Transverse colon (tissue), 4 donors: ENCODE measurements at regions not wholly inside any gene's neighbourhood (a gene's known extent, or its start where the extent isn't known, plus 50 kb on each side); places are given as distances from the start of the nearest gene placed in this dataset.

Source experiments
- DNase-seq: peaks from one replicate; pipeline ENCODE4 v3.0.0-alpha.2; 2019
- H3K27ac ChIP-seq, 4 donors: fragments of 200-600 bp; sonication (generic); 2 replicates each; pipeline ENCODE4 v1.5.1; 2016 to 2018; ENCODE audit warnings: inconsistent platforms in 4 of 4
- H3K27me3 ChIP-seq: fragments of 200-600 bp; sonication (generic); 2 replicates; pipeline ENCODE4 v1.5.1; 2017; ENCODE audit warnings: inconsistent platforms
- H3K36me3 ChIP-seq, 4 donors: fragments of 200-600 bp; sonication (generic); 2 replicates each; pipeline ENCODE4 v1.5.1; 2017 to 2019; ENCODE audit warnings: inconsistent platforms in 4 of 4
- H3K4me1 ChIP-seq, 4 donors: fragments of 200-600 bp; sonication (generic); 2 replicates each; pipeline ENCODE4 v1.5.1; 2017 to 2020; ENCODE audit warnings: inconsistent platforms in 4 of 4
- H3K4me3 ChIP-seq, 4 donors: fragments of 200-600 bp; sonication (generic); 1 replicate in 1 of 4; 2 replicates in 3 of 4; pipeline versions ENCODE4 v1.5.1 to v1.6.1; 2017 to 2019; ENCODE audit warnings: inconsistent platforms in 4 of 4
- H3K9me3 ChIP-seq, 2 donors: fragments of 200-600 bp; sonication (generic); 2 replicates each; pipeline ENCODE4 v1.5.1; 2017 to 2019; ENCODE audit warnings: inconsistent platforms in 2 of 2
- CTCF ChIP-seq, 5 experiments: fragments of 200-600 bp in 3 of 5; fragments of 450-650 bp in 2 of 5; sonication (generic) in 3 of 5; IDR thresholded peaks; 1 replicate in 2 of 5; 2 replicates in 3 of 5; pipeline ENCODE4 v1.5.1; 2016 to 2017; ENCODE audit warnings: antibody characterized with exemption in 5 of 5, inconsistent platforms in 3 of 5, mild to moderate bottlenecking in 2 of 5, moderate library complexity in 1 of 5
- EP300 ChIP-seq: sonication (generic); formaldehyde crosslinking; IDR thresholded peaks from one replicate; pipeline ENCODE4 v1.6.1; 2017; ENCODE audit warnings: antibody characterized with exemption, low read depth
- POLR2A ChIP-seq: fragments of 450-650 bp; IDR thresholded peaks from one replicate; pipeline ENCODE4 v1.6.1; 2016; ENCODE audit warnings: antibody characterized with exemption, mild to moderate bottlenecking, moderate library complexity
- POLR2AphosphoS5 ChIP-seq, 3 donors: sonication (generic); formaldehyde crosslinking; IDR thresholded peaks; one replicate each; pipeline ENCODE4 v1.6.1; 2016; ENCODE audit warnings: antibody characterized with exemption in 3 of 3
- WGBS, 2 donors: methylation state at CpG; one replicate each; pipeline ENCODE4 v1.1.5; 2018; ENCODE audit warnings: low coverage in 1 of 2; 5-methylcytosine and 5-hydroxymethylcytosine counted together
- in situ Hi-C, 4 donors: fragments of 200-750 bp; cut with MboI; loops; one replicate each; pipeline versions ENCODE4 v1.15.0 to v1.15.1; 2017; ENCODE audit warnings: low sequenced_read_pairs in 3 of 4, low pct_ligation_motif_present in 1 of 4, low pct_unique_long_range_greater_than_20kb in 1 of 4
- intact Hi-C: fragments of 100-400 bp; cut with DNase I; formaldehyde crosslinking; loops from one replicate; pipeline ENCODE4 v1.15.1; 2023; ENCODE audit warnings: low total_unique reads

DNA sequence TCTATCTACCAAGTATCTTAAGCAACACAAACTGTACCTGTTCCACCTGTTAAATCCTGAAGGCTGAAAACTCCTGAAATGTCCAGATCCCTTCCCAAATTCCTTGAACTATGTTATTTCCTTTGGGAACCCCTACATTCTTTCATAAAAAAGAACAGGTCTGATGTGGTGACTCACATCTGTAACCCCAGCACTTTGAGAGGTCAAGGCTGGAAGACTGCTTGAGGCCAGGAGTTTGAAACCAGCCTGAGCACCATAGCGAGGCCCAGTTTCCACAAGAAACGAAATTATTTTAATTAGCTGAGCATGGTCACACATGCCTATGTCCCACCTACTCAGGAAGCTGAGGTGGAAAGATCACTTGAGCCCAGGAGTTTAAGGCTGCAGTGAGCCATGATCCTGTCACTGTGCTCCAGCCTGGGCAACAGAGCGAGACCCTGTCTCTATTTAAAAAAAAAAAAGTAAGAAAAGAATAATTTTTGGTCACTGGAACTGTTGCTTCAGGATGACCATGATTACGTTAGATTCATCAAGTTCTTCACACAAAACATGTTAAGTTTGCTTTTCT is 84.3 kb downstream of the PHLDA1 start:
- Histone ChIP-seq H3K27ac (no peak overlapping the region), H3K4me1 (peaks cover 4 to 25% (median 8%) of the 10 kb centered on the region in 4 donors), H3K36me3 (no peaks in the 10 kb centered on the region), H3K4me3 (no peak overlapping the region), H3K9me3 (no peaks in the 10 kb centered on the region), H3K27me3 (no peaks in the 10 kb centered on the region)
- in situ Hi-C loops, result no loop called here
- DNase-seq, result no peak
- intact Hi-C loops, result no loop called here
- TF ChIP-seq CTCF (IDR thresholded peaks at IDR 0.05) (no peak), POLR2A (no peak), EP300 (no peak), POLR2AphosphoS5 (IDR thresholded peaks at IDR 0.05) (no peak)
- WGBS, 2 donors, result 87% methylated on average over 3 to 4 of the region's 4 CpGs

GRCh38 chr12:75945581-75945980 is 86.0 kb downstream of the PHLDA1 start:
- DNase-seq, result no peak
- no peaks in the 10 kb centered on the region for H3K9me3 ChIP-seq
- no peak overlapping the region for H3K4me3 ChIP-seq
- WGBS, 2 donors, result 93% methylated on average over 4 of the region's 4 CpGs
- H3K4me1 ChIP-seq, result peaks cover 4 to 13% (median 6%) of the 10 kb centered on the region in 4 donors
- intact Hi-C loops (no loop called here), in situ Hi-C loops (no loop called here)
- TF ChIP-seq POLR2AphosphoS5 (IDR thresholded peaks at IDR 0.05) (no peak), POLR2A (no peak), EP300 (no peak), CTCF (IDR thresholded peaks at IDR 0.05) (no peak)
- peak overlapping the region in 1 of 4 donors; percentile 75 for H3K27ac ChIP-seq
- no peaks in the 10 kb centered on the region for H3K36me3 ChIP-seq
- no peaks in the 10 kb centered on the region for H3K27me3 ChIP-seq

DNA sequence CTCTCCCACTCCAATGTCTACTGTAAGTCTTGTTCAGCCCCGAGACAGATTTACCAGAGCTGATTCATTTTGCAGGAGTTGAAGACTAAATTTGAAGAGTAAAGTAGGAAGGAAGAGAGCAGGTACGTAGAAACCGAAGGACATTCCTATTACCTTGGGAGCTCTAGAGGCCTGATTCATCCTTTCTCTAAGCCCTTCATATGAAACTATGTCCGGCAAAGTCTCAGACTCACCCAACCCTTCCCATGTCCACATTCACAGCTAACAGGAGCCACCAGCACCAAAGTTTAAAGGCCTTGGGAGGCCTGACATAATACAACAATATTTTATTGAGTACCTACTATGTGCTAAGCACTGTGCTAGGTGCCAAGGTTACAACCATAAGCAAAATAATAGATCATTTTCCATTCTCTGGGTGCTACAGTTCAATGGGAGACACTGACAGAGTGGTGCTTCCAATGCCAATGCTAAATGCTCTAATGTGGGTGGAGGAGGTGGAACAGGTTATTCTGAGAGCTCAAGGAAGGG is 86.6 kb downstream of the PHLDA1 start:
- DNase-seq, result no peak
- H3K9me3 ChIP-seq, result no peaks in the 10 kb centered on the region
- no peak overlapping the region for H3K4me3 ChIP-seq
- H3K27ac ChIP-seq, result peak overlapping the region; percentile 46 to 75 (median 68)
- peaks cover 4 to 13% (median 6%) of the 10 kb centered on the region in 4 donors for H3K4me1 ChIP-seq
- 78 to 87% methylated on average over 3 to 4 of the region's 4 CpGs for WGBS, 2 donors
- H3K27me3 ChIP-seq, result no peaks in the 10 kb centered on the region
- no peak for TF ChIP-seq POLR2A
- TF ChIP-seq CTCF (IDR thresholded peaks at IDR 0.05), result no peak
- TF ChIP-seq POLR2AphosphoS5 (IDR thresholded peaks at IDR 0.05), result no peak
- TF ChIP-seq EP300, result no peak
- no peaks in the 10 kb centered on the region for H3K36me3 ChIP-seq
- intact Hi-C loops (no loop called here), in situ Hi-C loops (no loop called here)

DNA sequence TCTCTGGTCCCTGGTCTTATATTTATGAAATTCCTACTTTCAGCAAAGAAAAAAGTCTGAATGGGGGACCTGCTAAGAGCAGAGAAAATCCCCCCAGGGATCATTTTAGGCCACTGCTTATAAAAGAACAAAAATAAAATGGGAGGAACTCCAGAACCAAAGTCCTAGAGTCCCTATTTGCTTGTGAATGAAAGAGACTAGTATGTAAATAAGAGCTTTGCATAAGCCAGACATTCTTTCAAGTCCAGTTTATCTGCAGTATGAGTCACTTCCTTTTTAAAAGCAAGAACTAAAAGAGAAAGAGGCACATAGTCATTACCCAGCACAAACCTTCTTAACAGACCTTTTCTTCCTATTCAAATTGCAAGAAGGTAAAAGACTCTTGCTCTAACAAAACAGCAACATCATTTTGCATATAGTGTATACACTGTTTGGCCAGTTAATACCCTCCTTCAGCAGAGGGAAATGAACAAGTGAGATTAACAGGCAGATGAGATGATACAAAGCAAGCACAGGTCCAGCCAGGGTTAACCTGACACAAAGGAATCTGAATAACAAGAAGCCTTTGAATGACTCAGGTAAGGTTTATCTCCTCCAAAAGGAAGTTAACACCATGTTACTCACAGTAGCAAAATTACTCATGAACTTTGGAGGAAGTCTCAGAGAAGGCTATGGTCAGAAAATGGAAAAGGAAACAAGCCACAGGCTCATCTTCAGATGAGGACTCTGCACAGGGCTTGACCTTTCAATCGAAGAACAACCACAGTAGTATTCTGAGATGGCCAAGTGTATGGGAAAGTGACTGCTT is 87.3 kb downstream of the PHLDA1 start:
- 29% methylated on average over 1 of the region's 1 CpG; no CpG with 5 or more reads in 1 of the 2 donors for WGBS, 2 donors
- intact Hi-C loops, result no loop called here
- no peak for DNase-seq
- H3K36me3 ChIP-seq, result no peaks in the 10 kb centered on the region
- H3K9me3 ChIP-seq, result no peaks in the 10 kb centered on the region
- TF ChIP-seq POLR2AphosphoS5 (IDR thresholded peaks at IDR 0.05), result peak in 2 of 3 donors; percentile 23 to 52
- no peak for TF ChIP-seq EP300
- TF ChIP-seq CTCF (IDR thresholded peaks at IDR 0.05), result no peak
- TF ChIP-seq POLR2A, result no peak
- in situ Hi-C loops, result no loop called here
- peaks cover 4 to 13% (median 6%) of the 10 kb centered on the region in 4 donors for H3K4me1 ChIP-seq
- H3K27me3 ChIP-seq, result no peaks in the 10 kb centered on the region
- H3K4me3 ChIP-seq, result no peak overlapping the region
- H3K27ac ChIP-seq, result peak overlapping the region; percentile 46 to 75 (median 68)
